Testis (tissue), 2 donors: ENCODE measurements at regions not wholly inside any gene's neighbourhood (a gene's known extent, or its start where the extent isn't known, plus 50 kb on each side); places are given as distances from the start of the nearest gene placed in this dataset.

ENCODE experiments used
- DNase-seq: peaks from one replicate; pipeline ENCODE4 v3.0.0-alpha.2; 2019
- H3K27ac ChIP-seq, 2 donors: fragments of 200-600 bp; sonication (generic); one replicate each; pipeline ENCODE4 v1.5.1; 2019
- H3K27me3 ChIP-seq: fragments of 200-600 bp; sonication (generic); one replicate; pipeline ENCODE4 v1.5.1; 2019
- H3K36me3 ChIP-seq: fragments of 200-600 bp; sonication (generic); one replicate; pipeline ENCODE4 v1.5.1; 2017; ENCODE audit warnings: low read depth; ENCODE audit errors: missing control alignments
- H3K4me1 ChIP-seq: fragments of 200-600 bp; sonication (generic); one replicate; pipeline ENCODE4 v1.5.1; 2019
- H3K4me3 ChIP-seq, 2 donors: fragments of 200-600 bp; sonication (generic); one replicate each; pipeline ENCODE4 v1.5.1; 2017 to 2019
- H3K9me3 ChIP-seq: fragments of 200-600 bp; sonication (generic); one replicate; pipeline ENCODE4 v1.5.1; 2017
- POLR2A ChIP-seq: fragments of 450-650 bp; IDR thresholded peaks from one replicate; pipeline ENCODE4 v1.6.1; 2017; ENCODE audit warnings: antibody characterized with exemption, mild to moderate bottlenecking, moderate library complexity
- WGBS, 2 donors: methylation state at CpG; one replicate each; pipeline ENCODE4 v1.1.5; 2018; 5-methylcytosine and 5-hydroxymethylcytosine counted together
- intact Hi-C: fragments of 100-400 bp; cut with DNase I; formaldehyde crosslinking; loops from one replicate; pipeline ENCODE4 v1.15.1; 2023; ENCODE audit warnings: low total_unique reads
- TF ChIP-seq, protein P1 (sequence below), 3 experiments: fragments of 450-650 bp in 2 of 3; fragments of 200-600 bp in 1 of 3; sonication (generic) in 1 of 3; IDR thresholded peaks; one replicate each; pipeline ENCODE4 v1.5.1; 2016 to 2019; ENCODE audit warnings: antibody characterized with exemption in 3 of 3, mild to moderate bottlenecking in 2 of 3, moderate library complexity in 1 of 3

GRCh38 chr13:73661066-73661465, 473.1 kb downstream of the KLF12 start:
- intact Hi-C loops = no loop called here
- no peaks in the 10 kb centered on the region for H3K36me3 ChIP-seq
- no peaks in the 10 kb centered on the region for H3K9me3 ChIP-seq
- no peak for DNase-seq
- H3K27ac ChIP-seq = no peak overlapping the region
- 82 to 83% methylated on average over 10 of the region's 10 CpGs for WGBS, 2 donors
- H3K27me3 ChIP-seq = no peaks in the 10 kb centered on the region
- H3K4me3 ChIP-seq = no peak overlapping the region
- peaks cover 3% of the 10 kb centered on the region for H3K4me1 ChIP-seq
- TF ChIP-seq, protein P1, sequence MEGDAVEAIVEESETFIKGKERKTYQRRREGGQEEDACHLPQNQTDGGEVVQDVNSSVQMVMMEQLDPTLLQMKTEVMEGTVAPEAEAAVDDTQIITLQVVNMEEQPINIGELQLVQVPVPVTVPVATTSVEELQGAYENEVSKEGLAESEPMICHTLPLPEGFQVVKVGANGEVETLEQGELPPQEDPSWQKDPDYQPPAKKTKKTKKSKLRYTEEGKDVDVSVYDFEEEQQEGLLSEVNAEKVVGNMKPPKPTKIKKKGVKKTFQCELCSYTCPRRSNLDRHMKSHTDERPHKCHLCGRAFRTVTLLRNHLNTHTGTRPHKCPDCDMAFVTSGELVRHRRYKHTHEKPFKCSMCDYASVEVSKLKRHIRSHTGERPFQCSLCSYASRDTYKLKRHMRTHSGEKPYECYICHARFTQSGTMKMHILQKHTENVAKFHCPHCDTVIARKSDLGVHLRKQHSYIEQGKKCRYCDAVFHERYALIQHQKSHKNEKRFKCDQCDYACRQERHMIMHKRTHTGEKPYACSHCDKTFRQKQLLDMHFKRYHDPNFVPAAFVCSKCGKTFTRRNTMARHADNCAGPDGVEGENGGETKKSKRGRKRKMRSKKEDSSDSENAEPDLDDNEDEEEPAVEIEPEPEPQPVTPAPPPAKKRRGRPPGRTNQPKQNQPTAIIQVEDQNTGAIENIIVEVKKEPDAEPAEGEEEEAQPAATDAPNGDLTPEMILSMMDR (IDR thresholded peaks at IDR 0.05) = no peak
- no peak for TF ChIP-seq POLR2A

DNA sequence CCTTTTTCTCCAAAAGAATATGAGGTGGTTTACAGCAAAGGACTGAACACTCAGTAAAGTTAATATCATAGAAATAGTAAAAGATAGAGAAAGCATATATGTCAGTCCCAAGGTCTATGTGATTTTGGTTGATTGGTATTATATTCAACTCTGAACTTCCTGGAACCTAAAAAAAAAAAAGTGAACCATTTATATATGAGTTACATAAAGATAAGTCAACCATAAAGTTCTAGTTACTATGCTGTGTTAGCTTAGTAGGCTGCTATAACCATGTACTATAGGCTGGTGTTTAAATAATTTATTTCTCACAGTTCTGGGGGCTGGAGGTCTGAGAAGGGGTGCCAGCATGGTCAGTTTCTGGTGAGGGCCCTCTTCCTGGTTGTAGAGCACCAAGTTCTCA, 475.6 kb downstream of the KLF12 start:
- TF ChIP-seq, protein P1 (IDR thresholded peaks at IDR 0.05) = no peak
- TF ChIP-seq POLR2A = no peak
- Histone ChIP-seq H3K4me1 (peaks cover 3% of the 10 kb centered on the region), H3K36me3 (no peaks in the 10 kb centered on the region), H3K27me3 (no peaks in the 10 kb centered on the region), H3K4me3 (no peak overlapping the region), H3K27ac (no peak overlapping the region), H3K9me3 (no peaks in the 10 kb centered on the region)
- intact Hi-C loops = no loop called here
- DNase-seq = no peak

DNA sequence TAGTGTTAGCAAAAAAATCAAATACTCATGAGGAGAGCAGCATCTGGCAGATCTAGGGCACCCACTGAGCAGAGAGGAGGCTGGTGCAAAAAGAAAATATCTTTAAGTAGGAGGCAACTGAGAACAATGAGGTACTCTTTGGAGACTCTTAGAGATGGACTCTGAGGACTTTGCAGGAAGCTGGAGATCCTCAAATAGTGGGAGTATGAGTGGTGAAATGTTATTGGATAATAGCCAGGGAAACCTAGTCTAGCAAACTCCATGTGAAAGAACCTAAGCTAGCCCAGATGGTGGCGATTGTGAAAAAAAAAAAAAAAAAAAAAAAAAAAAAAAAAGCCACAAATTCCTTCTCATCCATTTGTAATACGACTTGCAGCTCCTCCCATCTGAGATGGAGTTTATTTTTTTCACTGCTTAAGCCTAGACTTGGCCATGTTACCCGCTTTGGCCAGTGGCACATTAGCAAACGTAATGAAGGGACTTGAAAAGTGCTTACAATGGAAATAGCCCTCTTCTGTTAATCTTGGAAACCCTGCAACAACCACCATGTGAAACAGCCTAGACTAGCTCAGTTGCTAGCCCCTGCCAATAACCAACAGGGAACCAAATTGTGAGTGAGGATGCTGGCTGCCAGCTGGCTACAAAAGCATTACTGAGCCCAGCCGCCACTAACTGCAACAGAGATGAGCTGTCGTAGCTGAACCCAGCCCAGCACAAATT, 476.2 kb downstream of the KLF12 start:
- H3K4me1 ChIP-seq = peaks cover 3% of the 10 kb centered on the region
- no peak overlapping the region for H3K4me3 ChIP-seq
- no peaks in the 10 kb centered on the region for H3K27me3 ChIP-seq
- peak; percentile 22 for DNase-seq
- no peaks in the 10 kb centered on the region for H3K9me3 ChIP-seq
- intact Hi-C loops = no loop called here
- H3K36me3 ChIP-seq = no peaks in the 10 kb centered on the region
- no peak overlapping the region for H3K27ac ChIP-seq
- TF ChIP-seq, protein P1 (IDR thresholded peaks at IDR 0.05) = no peak
- no peak for TF ChIP-seq POLR2A
- 41 to 42% methylated on average over 6 of the region's 6 CpGs for WGBS, 2 donors

GRCh38 chr13:73656863-73657262, 477.3 kb downstream of the KLF12 start:
- WGBS, 2 donors = 87 to 90% methylated on average over 2 of the region's 2 CpGs
- peaks cover 3% of the 10 kb centered on the region for H3K4me1 ChIP-seq
- no peak overlapping the region for H3K27ac ChIP-seq
- intact Hi-C loops = no loop called here
- H3K4me3 ChIP-seq = no peak overlapping the region
- H3K9me3 ChIP-seq = no peaks in the 10 kb centered on the region
- H3K36me3 ChIP-seq = no peaks in the 10 kb centered on the region
- TF ChIP-seq, protein P1 (IDR thresholded peaks at IDR 0.05) = no peak
- no peak for TF ChIP-seq POLR2A
- no peaks in the 10 kb centered on the region for H3K27me3 ChIP-seq
- no peak for DNase-seq

DNA sequence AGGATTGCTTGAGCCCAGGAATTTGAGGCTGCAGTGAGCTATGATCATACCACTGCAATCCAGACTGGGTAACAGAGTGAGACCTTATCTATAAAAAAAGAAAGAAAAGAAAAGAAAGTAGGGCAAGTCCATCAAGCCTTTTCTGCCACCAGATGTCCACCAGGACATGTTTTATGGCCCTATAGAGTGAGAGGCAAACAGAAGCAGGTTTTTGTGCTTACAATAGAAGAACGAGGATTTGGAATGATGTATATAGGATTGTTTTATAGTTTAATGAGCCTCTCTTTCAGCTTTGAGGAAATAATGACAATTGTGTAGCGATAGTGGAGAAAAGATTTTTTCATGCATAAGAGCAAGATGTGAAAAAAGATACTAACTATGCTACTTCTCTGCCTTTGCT, 480.5 kb downstream of the KLF12 start:
- no peaks in the 10 kb centered on the region for H3K36me3 ChIP-seq
- H3K27me3 ChIP-seq = no peaks in the 10 kb centered on the region
- no peak overlapping the region for H3K27ac ChIP-seq
- WGBS, 2 donors = 83 to 88% methylated on average over 2 of the region's 2 CpGs
- intact Hi-C loops = no loop called here
- no peak overlapping the region for H3K4me3 ChIP-seq
- no peak for DNase-seq
- no peaks in the 10 kb centered on the region for H3K9me3 ChIP-seq
- TF ChIP-seq POLR2A = no peak
- TF ChIP-seq, protein P1 (IDR thresholded peaks at IDR 0.05) = no peak
- H3K4me1 ChIP-seq = no peaks in the 10 kb centered on the region
